ENCODE measurements at regions not wholly inside any gene's neighbourhood (a gene's known extent, or its start where the extent isn't known, plus 50 kb on each side); places are given as distances from the start of the nearest gene placed in this dataset.

DNA sequence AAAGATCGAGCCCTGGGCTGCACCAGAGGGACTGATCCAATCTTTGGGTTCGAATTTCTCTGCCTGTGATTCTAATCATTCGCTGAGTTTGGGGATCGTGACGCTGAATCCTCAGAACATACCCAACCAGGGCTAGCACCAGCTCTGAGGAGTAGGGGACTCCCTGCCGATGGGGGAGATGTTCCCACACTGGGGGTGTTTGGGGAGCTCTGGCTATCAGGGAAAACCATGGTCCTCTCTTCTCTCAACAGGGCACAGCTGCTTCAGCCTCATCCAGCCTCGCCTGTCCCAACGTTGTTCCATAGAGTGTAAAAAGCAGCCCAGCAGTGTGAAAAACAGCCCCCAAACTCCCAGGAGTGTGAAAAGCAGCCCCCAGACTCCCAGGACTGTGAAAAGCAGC is 136.6 kb downstream of the ANKRD60 start:
- DNase-seq (ENCODE audit: low spot score): no peak

DNA sequence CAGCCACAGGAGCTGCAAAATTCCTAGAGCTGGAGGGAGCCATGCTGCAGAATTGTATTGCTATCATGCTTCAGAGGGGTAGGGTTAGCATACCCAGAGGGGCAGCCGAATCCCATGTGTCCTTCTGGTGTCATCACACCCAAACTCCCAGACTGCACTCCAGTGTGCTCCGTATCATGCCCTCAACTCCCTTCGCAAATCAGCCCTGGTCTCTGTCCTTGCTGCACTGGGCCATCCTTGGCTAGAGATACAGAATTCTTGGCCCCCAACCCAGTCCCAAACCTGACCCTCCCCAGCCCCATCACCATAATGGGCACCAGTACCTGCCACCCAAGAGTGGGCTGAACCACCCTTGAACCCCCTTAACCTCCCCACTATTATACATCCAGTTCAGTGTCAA is 138.3 kb downstream of the ANKRD60 start:
- DNase-seq (ENCODE audit: low spot score): no peak

DNA sequence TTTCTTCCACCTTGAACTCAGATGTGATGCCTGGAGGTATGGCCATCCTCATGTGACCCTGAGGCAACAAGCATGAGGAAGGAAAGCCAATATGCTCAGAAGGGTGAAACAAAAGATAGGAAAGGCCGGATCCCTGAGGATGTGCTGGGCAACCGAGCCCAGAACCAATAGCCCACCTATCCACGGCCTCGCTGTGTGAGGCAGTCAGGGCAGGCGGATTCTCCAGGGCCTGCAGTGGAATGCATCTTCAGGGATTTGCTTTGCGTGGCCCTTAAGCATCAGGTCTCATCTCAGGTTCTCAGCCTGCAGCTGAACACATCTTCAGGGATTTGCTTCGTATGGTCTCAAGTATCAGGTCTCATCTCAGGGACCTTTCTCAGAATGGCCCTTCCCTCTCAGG is 139.8 kb downstream of the ANKRD60 start:
- no peak for DNase-seq (ENCODE audit: low spot score)

DNA sequence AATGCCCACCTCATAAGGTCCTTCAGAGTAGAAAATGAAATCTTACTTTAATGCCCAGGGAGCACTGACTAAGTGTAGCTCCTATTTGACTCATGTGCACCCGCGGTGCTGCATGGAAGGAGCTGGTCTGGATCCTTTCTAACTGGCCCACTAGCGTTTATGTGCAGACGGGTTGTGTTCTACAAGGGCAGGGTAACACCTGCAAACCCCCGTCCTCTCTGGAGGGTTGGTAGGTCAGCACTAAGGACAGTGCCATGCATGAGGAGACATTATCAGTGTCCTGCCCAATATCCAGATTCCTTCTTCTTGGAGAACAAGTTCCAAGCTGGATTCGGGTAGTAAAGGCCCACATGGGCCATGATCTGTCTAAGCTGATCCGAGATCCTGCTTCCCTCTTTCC is 140.3 kb downstream of the ANKRD60 start:
- no peak for DNase-seq (ENCODE audit: low spot score)

DNA sequence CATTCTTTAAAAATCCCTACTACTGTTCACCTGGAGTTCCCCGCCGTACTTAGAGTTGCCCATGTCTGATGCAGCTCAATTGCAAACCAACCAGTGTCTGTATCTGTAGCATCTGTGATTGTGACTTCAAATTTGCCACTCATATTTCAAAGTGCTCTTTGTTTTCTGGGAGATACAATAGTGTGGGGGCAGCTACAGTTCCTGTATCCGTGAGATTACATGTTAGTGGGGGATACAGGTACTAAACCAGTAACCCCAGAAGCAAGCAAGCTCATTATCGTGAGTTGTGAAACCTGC is 140.9 kb downstream of the ANKRD60 start:
- no peak for DNase-seq (ENCODE audit: low spot score)

DNA sequence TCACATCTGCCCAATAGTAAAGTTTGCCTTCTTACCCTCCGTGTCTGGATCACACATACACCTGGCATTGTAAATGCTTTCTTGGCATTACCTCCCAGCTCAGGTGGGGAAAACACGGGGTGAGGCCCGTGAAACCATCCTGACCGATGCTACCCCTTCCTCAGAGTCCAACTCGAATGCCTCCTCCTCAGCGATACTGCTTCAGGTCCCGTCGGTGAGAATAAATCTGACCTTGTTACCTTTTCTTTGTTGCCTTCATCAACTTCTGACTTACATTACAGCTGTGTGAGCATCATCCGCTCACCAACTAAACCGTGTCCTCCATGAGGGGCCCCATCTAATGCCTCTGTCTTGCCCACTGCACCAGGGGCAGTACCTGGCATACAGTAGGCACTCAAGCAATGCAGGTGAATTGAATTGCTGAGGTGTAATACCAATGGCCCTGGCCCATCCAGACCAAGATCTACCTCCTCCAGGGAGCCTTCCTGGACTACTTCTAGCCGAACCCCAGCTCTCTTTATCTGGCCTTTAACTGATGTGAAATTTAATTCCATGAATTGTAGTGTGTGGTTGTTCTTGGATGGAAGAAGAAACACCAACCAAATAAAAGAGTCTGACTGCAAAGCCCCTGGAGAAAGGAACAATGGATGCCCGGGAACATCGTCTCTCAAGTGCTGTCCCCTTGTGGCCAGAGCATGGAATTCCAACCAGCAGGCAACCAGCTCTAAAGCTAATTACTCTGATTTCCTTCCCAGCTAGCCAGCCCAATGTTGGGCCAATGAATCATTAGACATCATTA is 141.5 kb downstream of the ANKRD60 start:
- peak; percentile 39 for DNase-seq (ENCODE audit: low spot score)

DNA sequence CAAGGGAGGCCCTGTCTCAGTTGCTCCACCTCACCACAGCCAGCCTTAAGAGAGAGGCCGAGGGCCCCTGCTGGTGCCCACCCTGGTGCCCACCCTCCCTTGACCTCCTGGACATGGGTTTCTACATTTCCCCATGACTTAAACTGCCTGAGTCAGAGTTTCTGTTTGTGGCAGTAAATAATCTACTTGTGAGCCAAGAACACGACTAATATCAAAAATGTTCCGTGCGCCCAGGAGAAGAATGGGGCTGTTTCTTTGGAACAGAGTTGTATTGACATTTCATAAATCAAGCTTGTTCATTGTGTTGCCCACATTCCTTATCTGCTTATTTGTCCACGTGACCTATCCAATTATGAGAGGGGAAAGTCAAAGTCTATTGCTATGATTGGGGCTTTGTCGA is 143.5 kb downstream of the ANKRD60 start:
- DNase-seq (ENCODE audit: low spot score): peak; percentile 8

DNA sequence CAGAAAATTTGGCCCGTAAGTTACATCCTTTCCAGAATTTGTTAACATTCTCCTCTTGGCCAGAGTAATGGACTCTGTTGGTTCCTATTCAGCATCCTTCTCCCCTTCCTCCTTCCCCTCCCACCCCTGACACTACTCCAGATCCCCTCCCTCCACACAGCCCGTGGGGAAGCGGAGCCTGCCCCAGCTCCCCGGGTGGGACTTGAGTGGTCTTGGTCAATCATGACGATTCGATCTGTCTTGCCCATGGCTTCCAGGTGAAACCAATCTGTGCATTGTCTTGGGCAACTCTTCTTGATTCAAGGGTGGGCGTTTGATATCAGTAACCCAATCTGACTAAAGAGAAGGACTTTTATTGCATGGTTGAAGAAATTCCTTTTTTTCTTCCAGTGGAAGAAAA is 143.9 kb downstream of the ANKRD60 start:
- DNase-seq (ENCODE audit: low spot score): peak; percentile 38

DNA sequence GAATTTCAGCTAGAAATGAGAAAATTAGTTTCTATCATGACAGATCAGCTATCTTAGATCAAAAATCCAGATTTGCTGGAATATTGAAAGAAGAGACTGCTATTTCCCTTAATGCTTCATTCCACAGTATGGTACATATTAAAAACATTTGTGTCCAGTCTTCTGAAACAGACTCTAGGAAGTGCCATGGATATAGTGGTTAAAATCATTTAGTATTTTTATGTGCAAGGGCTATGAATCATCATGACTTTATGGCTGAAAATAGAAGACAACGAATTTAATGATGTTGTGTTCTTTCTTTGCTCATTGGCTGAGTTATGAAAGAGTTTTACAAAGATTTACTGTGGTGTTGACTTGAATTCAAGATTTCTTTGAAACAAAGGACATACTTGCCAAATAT is 146.6 kb downstream of the ANKRD60 start:
- no peak for DNase-seq (ENCODE audit: low spot score)

DNA sequence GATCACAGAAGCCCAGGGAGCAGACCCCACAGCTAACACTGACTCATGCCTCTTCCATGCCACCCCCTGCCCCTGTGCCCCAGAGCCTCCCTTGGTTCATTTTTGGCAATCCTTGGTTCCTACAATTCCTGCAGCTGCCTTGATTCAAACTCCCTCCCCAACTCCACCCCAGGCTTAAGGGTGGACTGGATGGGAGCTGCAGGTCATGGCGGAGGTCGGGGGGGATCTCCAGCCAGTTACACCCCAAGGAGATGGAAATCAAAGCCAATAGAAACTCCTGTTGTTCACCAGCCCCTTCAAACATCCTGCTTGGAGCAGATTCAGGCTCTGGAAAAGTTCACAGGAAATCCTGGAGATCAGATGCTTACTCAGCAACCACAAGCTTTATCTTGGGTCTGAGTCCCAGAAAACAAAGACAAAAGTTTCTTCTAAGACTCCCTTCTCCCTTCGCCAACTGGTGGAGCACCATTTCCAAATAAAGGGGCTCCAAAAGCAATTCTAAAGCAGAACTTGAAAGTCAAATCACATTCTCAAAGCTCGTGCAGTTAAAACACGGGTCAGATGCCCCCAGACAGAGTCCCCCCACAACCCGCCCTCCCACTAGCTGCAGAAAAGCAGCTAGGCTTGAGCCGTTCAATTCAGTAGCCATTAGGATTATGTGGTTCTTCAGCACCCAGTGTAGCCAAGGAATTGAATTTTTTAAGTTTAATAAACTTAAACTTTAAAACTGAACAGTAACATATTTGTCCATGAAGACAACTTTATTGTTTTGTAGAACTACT is 149.5 kb downstream of the ANKRD60 start:
- peak; percentile 40 for DNase-seq (ENCODE audit: low spot score)

DNA sequence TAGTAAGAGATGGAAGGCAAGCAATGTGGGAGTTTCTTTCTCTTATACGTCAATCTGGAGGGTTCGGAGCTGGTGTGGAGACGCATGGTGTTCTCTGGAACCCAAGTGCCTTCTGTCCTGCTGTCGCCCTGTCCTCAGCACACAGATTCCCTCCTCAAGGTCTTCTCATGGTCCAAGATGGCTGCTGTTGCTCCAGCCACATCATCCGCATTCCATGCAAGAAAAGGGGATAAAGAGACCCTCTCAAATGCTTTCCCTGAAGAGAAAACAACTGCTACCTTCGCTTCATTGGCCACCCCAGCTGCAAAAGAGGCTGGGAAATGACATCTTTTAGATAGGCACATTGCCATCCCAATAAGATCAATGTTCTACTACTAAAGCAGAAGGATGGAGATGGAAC is 151.2 kb downstream of the ANKRD60 start:
- peak; percentile 4 for DNase-seq (ENCODE audit: low spot score)

DNA sequence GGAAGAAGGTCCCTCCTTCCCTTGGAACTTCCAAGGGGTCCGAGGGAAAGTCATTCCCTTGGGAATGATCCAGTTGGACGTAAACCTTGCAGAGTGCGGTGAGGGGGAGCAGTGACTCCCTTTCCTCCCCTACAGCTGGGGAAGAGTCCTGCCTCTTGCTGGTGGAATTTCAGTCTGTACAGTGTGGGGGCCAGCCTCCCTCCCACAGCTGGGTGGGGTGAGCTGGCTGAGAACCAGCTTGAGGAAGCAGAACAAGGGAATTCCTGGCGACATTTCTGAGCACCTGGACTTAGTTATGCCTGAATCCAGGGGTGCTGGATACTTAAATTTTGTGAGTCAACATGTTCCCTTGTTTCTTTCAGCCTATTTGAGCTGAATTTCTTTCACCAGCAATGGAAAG is 152.0 kb downstream of the ANKRD60 start:
- no peak for DNase-seq (ENCODE audit: low spot score)

DNA sequence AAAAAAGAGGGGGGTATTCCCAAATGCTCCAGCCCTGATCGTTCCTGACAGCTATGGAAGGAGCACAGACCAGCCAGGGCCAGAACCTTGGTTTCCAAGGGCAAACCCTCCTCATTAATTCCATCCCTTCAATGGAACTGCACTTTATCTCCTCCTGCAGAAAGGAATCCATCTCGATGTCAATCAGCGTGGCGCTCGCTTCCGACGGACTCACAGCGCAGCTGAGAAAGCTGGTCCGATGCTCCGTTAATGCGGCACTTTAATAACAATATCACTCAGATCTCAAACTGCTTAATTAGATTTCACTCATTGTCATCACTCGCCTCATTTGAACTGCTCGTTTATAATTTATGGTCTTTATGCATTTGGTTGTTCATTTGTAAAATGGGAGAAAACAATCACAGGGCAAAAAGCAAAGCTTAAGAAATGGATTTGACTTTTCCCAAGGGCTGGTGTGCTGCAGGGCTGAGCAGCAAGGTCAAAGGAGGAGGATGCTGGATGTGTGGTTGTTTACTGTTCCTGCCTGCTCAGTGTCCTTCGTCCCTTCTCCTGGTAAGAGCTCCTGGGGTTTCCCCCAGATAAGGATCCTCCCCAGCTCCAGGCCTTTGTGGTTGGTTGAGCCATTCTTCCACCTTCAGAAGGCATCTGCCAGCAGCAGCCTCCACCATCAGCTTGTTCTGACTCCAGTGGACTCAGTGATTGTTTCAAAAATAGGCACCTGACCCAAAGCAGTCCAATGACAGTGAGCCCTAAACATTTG is 152.7 kb downstream of the ANKRD60 start:
- DNase-seq (ENCODE audit: low spot score): no peak

DNA sequence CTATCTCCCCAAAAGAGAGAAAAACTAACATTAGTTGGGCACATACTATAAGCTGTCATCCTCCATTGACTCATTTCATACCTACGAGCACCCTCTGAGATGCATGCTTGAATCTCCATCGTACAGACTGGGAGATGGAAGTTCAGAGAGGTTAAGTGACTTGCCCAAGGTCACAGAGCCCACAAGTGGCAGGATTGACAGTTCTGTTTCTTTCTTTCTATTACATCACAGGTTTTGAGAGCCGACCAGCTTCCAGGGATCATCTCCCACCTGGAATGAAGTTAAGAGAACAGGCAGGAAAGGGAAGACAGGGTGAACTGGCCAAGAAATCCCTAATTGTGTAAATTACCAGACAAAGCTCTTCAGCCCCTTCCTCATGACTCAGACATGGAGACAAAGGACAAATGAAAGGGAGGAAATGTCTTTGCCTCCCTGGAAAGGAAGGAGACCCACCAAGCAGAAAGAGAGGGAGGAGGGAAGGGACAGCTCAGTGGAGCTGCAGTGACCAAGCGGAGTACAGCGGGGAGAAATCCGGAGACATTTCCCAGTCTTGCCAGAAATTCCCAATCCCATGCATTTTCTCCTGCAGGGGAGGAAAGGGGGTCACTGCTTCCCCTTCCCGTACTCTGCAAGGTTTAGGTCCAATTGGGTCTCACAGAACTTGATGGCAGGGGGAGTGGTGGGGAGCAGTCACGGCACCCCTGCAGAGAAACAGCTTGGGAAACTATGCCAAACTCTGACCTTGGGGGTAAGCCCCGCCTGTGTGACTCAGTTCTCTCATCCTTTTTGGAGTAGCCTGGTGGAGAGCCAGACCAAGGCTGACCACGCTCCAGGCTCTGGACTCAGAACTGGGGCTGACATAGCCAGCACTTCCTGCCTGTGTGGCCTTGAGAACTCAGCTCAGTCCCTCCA is 154.3 kb downstream of the ANKRD60 start:
- DNase-seq (ENCODE audit: low spot score): no peak

DNA sequence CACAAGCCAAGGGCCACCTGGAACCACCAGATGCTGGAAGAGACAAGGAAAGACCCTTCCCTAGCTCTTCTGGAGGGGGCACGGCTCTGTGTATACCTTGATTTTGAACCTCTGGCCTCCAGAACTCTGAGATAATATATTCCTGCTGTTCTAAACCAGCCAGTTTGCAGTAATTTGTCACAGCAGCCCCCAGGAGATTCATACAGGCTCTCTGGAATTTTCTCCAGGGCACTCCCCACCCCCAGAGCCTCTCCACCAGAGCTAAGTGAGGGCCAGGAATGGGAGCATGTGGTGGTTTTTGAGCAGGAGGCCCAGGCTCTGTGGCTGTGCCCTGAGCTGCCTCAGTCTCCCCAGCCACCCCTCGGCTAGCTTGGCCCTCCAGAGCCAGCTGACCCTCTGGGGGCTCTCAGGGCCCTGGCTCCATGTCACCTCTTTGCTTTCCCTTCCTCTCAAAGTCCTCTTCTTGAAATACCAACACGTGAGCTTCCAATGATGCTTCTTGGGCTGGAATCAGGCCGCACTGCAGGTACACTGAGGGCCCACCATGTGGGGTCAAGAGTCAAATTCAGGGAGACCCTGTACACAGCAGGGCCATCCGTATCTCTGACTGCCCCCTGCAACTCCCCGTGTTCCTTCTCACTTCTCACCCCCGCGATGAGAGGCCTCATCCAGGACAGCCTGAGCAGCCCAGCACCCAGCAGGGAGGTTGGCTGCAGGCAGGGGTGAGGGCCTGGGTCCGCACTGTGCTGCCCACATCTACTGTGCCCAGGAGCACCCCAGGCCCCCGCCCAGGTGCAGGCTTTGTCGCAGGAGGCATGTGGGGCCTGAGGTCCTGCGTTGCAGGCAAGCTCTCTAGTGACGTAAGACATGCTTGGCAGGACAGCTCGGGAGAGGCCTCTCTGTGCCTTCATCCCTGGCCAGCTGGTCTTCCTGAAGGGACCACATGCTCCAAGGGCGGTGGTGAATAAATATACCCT is 155.5 kb downstream of the ANKRD60 start:
- no peak for DNase-seq (ENCODE audit: low spot score)

DNA sequence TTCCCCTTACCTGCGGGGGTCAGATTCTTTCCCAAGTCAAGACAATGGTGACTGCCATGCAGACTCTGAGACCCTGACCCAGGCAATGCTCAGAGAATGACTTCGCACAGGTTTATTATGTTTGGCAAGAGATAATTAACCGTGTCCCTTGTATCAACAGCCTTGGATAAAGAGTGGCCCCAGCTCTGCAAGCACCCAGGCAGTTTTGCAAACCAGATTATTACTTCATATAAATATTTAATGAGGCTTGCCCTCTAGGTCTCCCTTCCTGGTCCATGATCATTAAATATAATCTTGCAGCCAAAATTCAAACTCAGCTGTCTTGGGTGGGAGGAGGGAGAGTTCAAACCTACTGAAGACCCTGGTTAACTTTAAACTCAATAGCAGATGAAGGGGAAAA is 156.5 kb downstream of the ANKRD60 start:
- DNase-seq (ENCODE audit: low spot score): no peak

DNA sequence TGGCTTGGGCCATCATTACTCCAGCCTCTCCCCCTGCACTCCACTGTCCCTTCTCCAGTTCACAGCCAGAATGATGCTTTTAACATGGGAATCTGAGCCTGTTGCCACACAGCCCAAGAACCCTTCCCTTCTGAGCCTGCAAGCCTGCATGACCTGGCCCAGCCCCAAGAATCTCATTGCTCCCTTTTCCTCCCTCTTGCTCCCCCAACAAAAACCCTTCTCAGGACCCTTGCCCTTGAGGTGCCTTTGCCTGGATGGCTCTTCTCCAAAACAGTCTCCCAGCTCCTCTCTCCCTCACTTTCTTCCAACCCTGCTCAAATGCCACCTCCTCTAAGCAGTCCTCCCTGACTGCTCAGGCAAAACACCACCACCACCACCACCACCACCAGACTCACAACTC is 157.2 kb downstream of the ANKRD60 start:
- no peak for DNase-seq (ENCODE audit: low spot score)

DNA sequence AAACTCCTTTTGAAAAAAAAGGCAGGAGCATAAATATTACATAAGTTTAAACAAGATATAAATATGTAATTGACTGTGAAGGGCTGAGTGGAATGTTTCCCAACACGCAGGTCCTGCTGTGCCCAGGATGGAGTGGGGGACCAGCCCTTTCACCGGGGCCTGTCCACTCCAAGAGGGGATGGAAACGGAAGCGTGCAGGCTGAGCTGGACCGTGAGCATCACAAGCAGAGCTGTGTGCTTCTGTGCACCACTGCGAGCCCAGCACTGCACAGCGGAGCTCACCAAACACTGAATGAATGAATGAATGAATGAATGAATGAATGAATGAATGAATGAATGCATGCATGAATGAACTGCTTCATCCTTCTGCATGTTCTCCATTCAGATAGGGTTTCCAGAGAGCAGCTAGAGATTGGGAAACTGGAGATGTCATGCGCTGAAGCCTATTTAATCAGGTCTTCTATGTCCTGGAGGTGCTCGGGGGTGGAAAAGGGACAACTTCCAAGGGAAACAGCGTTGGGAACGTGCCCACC is 157.7 kb downstream of the ANKRD60 start:
- DNase-seq (ENCODE audit: low spot score): no peak

DNA sequence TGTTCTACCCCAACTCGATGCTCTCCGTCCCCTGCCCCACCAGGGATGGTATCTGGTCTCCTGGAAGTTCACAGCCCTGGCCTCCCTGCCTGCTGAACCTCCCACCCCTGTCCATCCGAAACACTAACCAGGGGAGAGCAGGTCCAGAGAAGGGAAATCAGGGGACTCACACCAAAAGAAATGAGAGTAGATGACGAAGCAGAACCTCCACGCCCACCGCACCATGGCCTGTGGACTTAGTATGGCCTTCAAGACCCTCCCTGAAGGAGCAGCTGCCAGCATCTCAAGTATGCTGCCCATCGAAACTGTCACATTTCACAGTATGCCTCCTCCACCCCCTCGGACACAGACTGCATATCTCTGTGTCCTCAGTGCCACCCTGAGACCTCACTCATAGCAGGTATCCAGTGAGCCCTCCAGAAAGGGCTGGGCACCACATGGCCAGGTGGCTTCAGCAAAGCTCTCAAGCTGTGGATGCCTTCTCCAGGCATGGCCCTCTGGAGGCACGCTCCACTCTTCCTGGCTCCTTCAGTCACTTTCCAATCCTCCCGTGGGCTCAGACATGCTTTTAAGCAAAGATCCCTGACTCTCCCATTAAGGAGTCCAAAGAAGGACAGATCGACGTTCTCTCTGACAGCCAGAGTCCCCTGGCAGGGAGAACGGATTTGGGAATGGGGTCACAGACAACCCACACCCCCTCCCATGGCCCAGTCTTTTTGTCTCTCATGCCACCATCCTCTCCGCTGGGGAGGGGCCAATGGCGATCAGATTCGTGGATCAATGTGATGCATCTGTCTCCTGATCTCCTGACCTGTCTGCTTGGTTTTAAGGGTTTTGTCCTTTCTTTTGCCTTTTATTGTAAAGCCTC is 158.4 kb downstream of the ANKRD60 start:
- DNase-seq (ENCODE audit: low spot score): no peak

Measured in ureter (tissue), 1 donor.